ENCODE measurements at regions not wholly inside any gene's neighbourhood (a gene's known extent, or its start where the extent isn't known, plus 50 kb on each side); places are given as distances from the start of the nearest gene placed in this dataset.

GRCh38 chr7:123292227-123292626, 92.5 kb upstream of the SLC13A1 start:
- H3K36me3 ChIP-seq: no peaks in the 10 kb centered on the region
- TF ChIP-seq POLR2A (IDR thresholded peaks at IDR 0.05) (no peak), CTCF (IDR thresholded peaks at IDR 0.05) (no peak)
- 38 to 42% methylated on average over 1 of the region's 1 CpG for WGBS, 2 donors
- DNase-seq: no peak
- H3K27ac ChIP-seq: no peak overlapping the region
- no peaks in the 10 kb centered on the region for H3K4me1 ChIP-seq
- H3K27me3 ChIP-seq: no peaks in the 10 kb centered on the region
- H3K4me3 ChIP-seq: no peak overlapping the region
- intact Hi-C loops (cut with DNase I): no loop called here
- no peaks in the 10 kb centered on the region for H3K9me3 ChIP-seq

DNA sequence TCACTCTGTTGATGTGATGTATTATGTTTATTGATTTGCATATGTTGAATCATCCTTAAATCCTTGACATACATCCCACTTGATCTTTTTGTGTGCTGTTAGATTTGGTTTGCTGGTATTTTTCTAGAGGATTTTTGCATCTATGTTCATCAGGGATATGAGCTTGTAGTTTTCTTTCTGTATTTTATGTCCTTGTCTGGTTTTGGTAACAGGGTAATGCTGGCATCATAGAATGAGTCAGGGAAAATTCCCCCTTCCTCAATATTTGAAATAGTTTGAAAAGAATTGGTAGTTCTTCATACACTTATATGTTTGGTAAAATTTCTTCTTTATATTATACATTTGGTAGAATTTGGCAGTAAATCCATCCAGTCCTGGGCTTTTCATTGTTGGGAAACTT, 89.4 kb upstream of the SLC13A1 start:
- TF ChIP-seq POLR2A (IDR thresholded peaks at IDR 0.05) (no peak), CTCF (IDR thresholded peaks at IDR 0.05) (no peak)
- H3K4me1 ChIP-seq: no peaks in the 10 kb centered on the region
- no peaks in the 10 kb centered on the region for H3K36me3 ChIP-seq
- no peak for DNase-seq
- intact Hi-C loops (cut with DNase I): no loop called here
- H3K4me3 ChIP-seq: no peak overlapping the region
- no peaks in the 10 kb centered on the region for H3K9me3 ChIP-seq
- no peak overlapping the region for H3K27ac ChIP-seq
- H3K27me3 ChIP-seq: no peaks in the 10 kb centered on the region

DNA sequence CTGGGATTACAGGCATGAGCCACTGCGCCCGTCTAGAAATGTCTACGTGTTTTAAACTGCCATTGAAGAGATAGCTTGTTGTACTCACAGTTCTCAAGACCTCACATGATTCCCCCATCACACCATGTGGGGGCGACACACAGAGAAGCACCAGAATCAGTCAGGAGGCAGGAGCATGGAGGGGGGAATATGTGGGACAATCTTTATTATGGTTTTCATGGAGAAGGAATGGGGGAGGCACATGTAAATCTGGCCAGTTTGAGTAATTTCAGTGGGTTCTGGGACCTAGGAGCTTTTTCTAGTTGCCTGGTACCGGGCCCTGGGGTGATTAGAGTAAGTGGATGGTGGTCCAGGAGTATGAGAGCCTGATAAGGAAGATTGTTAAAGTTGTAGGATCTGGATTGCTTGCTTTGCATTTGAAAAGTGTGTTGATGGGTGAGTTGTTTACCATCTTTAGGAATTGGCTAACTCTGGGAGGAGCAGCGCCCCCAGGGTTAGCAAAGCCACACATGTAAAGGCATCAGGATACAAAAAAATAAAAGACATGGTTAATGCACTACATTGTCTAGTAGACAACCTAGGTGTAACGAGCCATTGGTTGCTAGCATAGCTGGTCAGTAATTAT, 85.4 kb upstream of the SLC13A1 start:
- Histone ChIP-seq H3K27ac (no peak overlapping the region), H3K4me3 (no peak overlapping the region), H3K9me3 (no peaks in the 10 kb centered on the region), H3K4me1 (no peaks in the 10 kb centered on the region), H3K36me3 (no peaks in the 10 kb centered on the region), H3K27me3 (no peaks in the 10 kb centered on the region)
- TF ChIP-seq POLR2A (IDR thresholded peaks at IDR 0.05) (no peak), CTCF (IDR thresholded peaks at IDR 0.05) (no peak)
- intact Hi-C loops (cut with DNase I): no loop called here
- no peak for DNase-seq
- 48 to 52% methylated on average over 7 of the region's 7 CpGs for WGBS, 2 donors

- TF ChIP-seq CTCF (IDR thresholded peaks at IDR 0.05): no peak
- no peak for TF ChIP-seq POLR2A (IDR thresholded peaks at IDR 0.05)
- intact Hi-C loops (cut with DNase I): no loop called here
- no peaks in the 10 kb centered on the region for H3K9me3 ChIP-seq
- no peak for DNase-seq
- no peaks in the 10 kb centered on the region for H3K27me3 ChIP-seq
- H3K4me3 ChIP-seq: no peak overlapping the region
- no peaks in the 10 kb centered on the region for H3K36me3 ChIP-seq
- no peak overlapping the region for H3K27ac ChIP-seq
- 30 to 33% methylated on average over 1 of the region's 1 CpG for WGBS, 2 donors
- no peaks in the 10 kb centered on the region for H3K4me1 ChIP-seq
These were observed 83.6 kb upstream of the SLC13A1 start for GRCh38 chr7:123283373-123283772.

DNA sequence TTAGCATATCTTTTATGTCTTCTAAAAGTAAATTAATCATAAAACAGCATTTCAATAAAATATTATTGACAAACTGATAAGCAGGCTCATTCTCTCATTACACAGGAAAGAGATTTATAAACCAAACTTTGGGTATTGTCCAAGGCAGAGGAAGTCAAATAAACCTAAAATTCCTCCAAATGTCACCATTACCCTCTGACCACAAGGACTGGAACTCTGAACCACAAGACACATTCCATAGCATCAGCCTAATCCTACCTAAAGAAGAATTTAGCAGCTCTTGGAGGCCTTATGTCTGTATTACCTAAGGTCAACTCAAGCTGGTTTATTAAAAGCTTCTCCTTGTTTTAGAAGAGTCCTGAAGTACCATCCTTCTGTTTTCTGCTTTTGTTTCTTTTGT, 82.4 kb upstream of the SLC13A1 start:
- H3K4me1 ChIP-seq: no peaks in the 10 kb centered on the region
- no peak for TF ChIP-seq CTCF (IDR thresholded peaks at IDR 0.05)
- no peak for TF ChIP-seq POLR2A (IDR thresholded peaks at IDR 0.05)
- H3K27ac ChIP-seq: no peak overlapping the region
- H3K27me3 ChIP-seq: no peaks in the 10 kb centered on the region
- intact Hi-C loops (cut with DNase I): no loop called here
- H3K36me3 ChIP-seq: no peaks in the 10 kb centered on the region
- DNase-seq: no peak
- no peak overlapping the region for H3K4me3 ChIP-seq
- no peaks in the 10 kb centered on the region for H3K9me3 ChIP-seq
